ENCODE measurements at regions not wholly inside any gene's neighbourhood (a gene's known extent, or its start where the extent isn't known, plus 50 kb on each side); places are given as distances from the start of the nearest gene placed in this dataset.

DNA sequence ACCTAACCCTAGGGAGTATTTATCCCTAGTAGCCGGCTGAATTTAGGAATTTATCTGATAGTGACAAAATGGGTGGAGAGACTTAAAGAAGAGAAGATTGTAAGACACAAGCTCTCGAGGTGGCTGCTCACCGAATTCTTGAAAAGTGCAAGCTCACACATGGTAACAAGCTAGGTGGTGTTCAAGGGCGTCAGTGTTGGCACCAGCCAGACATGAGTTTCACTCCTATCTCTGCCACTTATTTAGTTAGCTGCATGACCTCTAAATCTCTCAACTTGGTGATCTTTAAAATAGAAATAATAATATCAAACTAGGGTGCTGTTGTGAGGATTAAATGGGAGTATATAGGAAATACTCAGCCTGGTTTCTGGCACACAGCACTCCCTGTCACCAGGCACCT is 102.6 kb upstream of the APCDD1 start:
- no peak overlapping the region for H3K4me2 ChIP-seq (ENCODE audit: low read length)
- TF ChIP-seq EZH2phosphoT487 (IDR thresholded peaks at IDR 0.05; ENCODE audit: borderline replicate concordance, low read length) = no peak
- TF ChIP-seq, protein P1, sequence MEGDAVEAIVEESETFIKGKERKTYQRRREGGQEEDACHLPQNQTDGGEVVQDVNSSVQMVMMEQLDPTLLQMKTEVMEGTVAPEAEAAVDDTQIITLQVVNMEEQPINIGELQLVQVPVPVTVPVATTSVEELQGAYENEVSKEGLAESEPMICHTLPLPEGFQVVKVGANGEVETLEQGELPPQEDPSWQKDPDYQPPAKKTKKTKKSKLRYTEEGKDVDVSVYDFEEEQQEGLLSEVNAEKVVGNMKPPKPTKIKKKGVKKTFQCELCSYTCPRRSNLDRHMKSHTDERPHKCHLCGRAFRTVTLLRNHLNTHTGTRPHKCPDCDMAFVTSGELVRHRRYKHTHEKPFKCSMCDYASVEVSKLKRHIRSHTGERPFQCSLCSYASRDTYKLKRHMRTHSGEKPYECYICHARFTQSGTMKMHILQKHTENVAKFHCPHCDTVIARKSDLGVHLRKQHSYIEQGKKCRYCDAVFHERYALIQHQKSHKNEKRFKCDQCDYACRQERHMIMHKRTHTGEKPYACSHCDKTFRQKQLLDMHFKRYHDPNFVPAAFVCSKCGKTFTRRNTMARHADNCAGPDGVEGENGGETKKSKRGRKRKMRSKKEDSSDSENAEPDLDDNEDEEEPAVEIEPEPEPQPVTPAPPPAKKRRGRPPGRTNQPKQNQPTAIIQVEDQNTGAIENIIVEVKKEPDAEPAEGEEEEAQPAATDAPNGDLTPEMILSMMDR (IDR thresholded peaks at IDR 0.05; ENCODE audit: low read depth, low read length, poor library complexity, severe bottlenecking) = no peak

DNA sequence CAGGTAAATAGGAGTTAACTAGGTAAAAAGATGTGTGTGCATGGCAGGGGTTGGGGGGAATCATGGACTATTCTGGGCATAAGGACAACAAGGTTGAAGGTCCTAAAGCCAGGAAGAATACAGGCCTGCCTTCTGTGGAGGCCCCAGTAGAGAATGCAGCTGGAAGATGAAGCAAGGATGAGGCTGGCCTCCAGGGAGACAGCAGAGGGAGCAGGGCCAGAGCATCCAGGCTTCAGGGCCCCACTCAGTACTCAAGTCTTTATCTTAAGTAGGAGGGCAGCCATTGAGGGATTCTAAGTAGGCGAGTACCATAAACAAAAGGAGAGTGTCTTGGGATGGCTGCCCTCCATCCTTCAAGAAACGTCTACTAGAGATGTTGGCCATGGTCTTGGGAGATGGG is 101.8 kb upstream of the APCDD1 start:
- H3K36me3 ChIP-seq (ENCODE audit: control insufficient read depth, low read length) = no peaks in the 10 kb centered on the region

More for the DNA sequence above, 102.6 kb upstream of the APCDD1 start:
- Histone ChIP-seq H3K4me3 (ENCODE audit: low read length) (no peak overlapping the region), H3K9me2 (replicated peaks; ENCODE audit: control insufficient read depth, low read length) (no peaks in the 10 kb centered on the region), H3K79me2 (ENCODE audit: control insufficient read depth, low read length) (no peaks in the 10 kb centered on the region), H3K36me3 (ENCODE audit: control insufficient read depth, low read length) (no peaks in the 10 kb centered on the region), H4K20me1 (ENCODE audit: control insufficient read depth, insufficient read depth, low read depth, low read length) (no peaks in the 10 kb centered on the region), H3K27me3 (ENCODE audit: control insufficient read depth, low read length) (no peaks in the 10 kb centered on the region), H3K9me3 (ENCODE audit: control insufficient read depth, insufficient read depth, low read length) (peaks cover 10% of the 10 kb centered on the region; the same call in 1 of the 2 replicates), H3K27ac (ENCODE audit: low read depth, low read length) (no peak overlapping the region), H3F3A (ENCODE audit: control insufficient read depth, insufficient read depth) (no peaks in the 10 kb centered on the region), H3K4me1 (ENCODE audit: control insufficient read depth, low read length) (no peaks in the 10 kb centered on the region)

DNA sequence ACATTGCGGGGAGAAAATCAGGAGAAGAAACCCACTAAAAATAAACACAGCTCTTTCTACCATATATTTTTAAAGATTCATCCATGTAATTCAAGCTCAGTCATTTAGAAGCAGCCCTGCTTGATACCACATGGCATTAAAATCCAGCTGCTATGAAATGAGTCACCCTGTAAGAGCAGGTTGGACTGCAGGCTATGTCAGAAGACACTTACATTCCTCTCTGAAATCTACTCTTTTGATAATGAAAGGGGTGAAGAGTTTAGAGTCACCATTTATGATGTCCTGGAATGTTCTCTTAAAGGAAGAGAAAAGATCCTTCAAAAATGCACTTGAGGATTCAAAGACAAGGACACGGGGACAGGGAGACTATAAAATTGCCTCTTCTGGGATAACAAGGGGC is 100.6 kb upstream of the APCDD1 start:
- Histone ChIP-seq H3K9me3 (ENCODE audit: control insufficient read depth, insufficient read depth, low read length) (peaks cover 15% of the 10 kb centered on the region; the same call in 1 of the 2 replicates), H3K4me1 (ENCODE audit: control insufficient read depth, low read length) (no peaks in the 10 kb centered on the region), H3K79me2 (ENCODE audit: control insufficient read depth, low read length) (no peaks in the 10 kb centered on the region), H3K4me2 (ENCODE audit: low read length) (no peak overlapping the region), H3K27ac (ENCODE audit: low read depth, low read length) (no peak overlapping the region), H3K27me3 (ENCODE audit: control insufficient read depth, low read length) (no peaks in the 10 kb centered on the region), H3K36me3 (ENCODE audit: control insufficient read depth, low read length) (no peaks in the 10 kb centered on the region), H4K20me1 (ENCODE audit: control insufficient read depth, insufficient read depth, low read depth, low read length) (no peaks in the 10 kb centered on the region), H3K9me2 (replicated peaks; ENCODE audit: control insufficient read depth, low read length) (no peaks in the 10 kb centered on the region), H3F3A (ENCODE audit: control insufficient read depth, insufficient read depth) (no peaks in the 10 kb centered on the region), H3K4me3 (ENCODE audit: low read length) (no peak overlapping the region)
- no peak for TF ChIP-seq EZH2phosphoT487 (IDR thresholded peaks at IDR 0.05; ENCODE audit: borderline replicate concordance, low read length)

More for the DNA sequence above, 101.8 kb upstream of the APCDD1 start:
- TF ChIP-seq, protein P1 (IDR thresholded peaks at IDR 0.05; ENCODE audit: low read depth, low read length, poor library complexity, severe bottlenecking) = no peak
- no peak for TF ChIP-seq EZH2phosphoT487 (IDR thresholded peaks at IDR 0.05; ENCODE audit: borderline replicate concordance, low read length)
- Histone ChIP-seq H3K27ac (ENCODE audit: low read depth, low read length) (no peak overlapping the region), H3K4me1 (ENCODE audit: control insufficient read depth, low read length) (no peaks in the 10 kb centered on the region), H3K27me3 (ENCODE audit: control insufficient read depth, low read length) (no peaks in the 10 kb centered on the region), H3K79me2 (ENCODE audit: control insufficient read depth, low read length) (no peaks in the 10 kb centered on the region), H3K4me2 (ENCODE audit: low read length) (no peak overlapping the region), H3F3A (ENCODE audit: control insufficient read depth, insufficient read depth) (no peaks in the 10 kb centered on the region), H3K9me2 (replicated peaks; ENCODE audit: control insufficient read depth, low read length) (no peaks in the 10 kb centered on the region), H3K9me3 (ENCODE audit: control insufficient read depth, insufficient read depth, low read length) (peaks cover 13% of the 10 kb centered on the region; the same call in 1 of the 2 replicates), H4K20me1 (ENCODE audit: control insufficient read depth, insufficient read depth, low read depth, low read length) (no peaks in the 10 kb centered on the region), H3K4me3 (ENCODE audit: low read length) (no peak overlapping the region)

DNA sequence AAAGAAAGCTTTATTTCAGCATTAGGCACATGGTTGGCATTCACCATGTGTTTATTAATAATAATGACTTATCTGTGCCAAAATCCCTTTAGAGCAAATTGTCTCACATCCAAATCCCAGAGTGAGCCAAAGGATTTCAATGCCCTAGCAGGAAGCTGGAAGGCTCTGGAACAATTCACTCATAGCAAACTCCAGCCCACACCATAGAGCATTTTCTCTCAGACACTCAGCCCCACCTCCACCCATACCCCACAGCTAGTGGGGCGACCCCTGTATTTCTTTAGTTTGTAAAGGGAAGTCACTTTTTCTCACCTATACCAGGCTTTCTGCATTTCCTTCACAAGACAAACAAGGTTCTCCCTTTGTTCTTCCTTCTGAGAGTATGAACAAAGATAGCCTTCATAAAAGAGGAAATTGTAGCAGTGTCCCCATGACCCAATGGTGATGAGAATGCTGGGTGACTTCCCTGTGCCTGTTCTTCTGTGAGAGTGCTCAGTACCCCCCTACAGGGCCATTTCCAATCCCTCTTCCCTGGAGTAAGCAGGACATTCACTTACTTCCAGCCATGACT is 100.1 kb upstream of the APCDD1 start:
- no peaks in the 10 kb centered on the region for H4K20me1 ChIP-seq (ENCODE audit: control insufficient read depth, insufficient read depth, low read depth, low read length)
- no peaks in the 10 kb centered on the region for H3K36me3 ChIP-seq (ENCODE audit: control insufficient read depth, low read length)
- H3K27ac ChIP-seq (ENCODE audit: low read depth, low read length) = no peak overlapping the region
- H3K27me3 ChIP-seq (ENCODE audit: control insufficient read depth, low read length) = no peaks in the 10 kb centered on the region
- no peaks in the 10 kb centered on the region for H3K79me2 ChIP-seq (ENCODE audit: control insufficient read depth, low read length)
- no peak overlapping the region for H3K4me2 ChIP-seq (ENCODE audit: low read length)
- no peak for TF ChIP-seq EZH2phosphoT487 (IDR thresholded peaks at IDR 0.05; ENCODE audit: borderline replicate concordance, low read length)
- TF ChIP-seq, protein P1 (IDR thresholded peaks at IDR 0.05; ENCODE audit: low read depth, low read length, poor library complexity, severe bottlenecking) = no peak
- no peaks in the 10 kb centered on the region for H3K4me1 ChIP-seq (ENCODE audit: control insufficient read depth, low read length)
- H3K9me3 ChIP-seq (ENCODE audit: control insufficient read depth, insufficient read depth, low read length) = peaks cover 15% of the 10 kb centered on the region; the same call in 1 of the 2 replicates
- H3K9me2 ChIP-seq (replicated peaks; ENCODE audit: control insufficient read depth, low read length) = no peaks in the 10 kb centered on the region
- H3F3A ChIP-seq (ENCODE audit: control insufficient read depth, insufficient read depth) = no peaks in the 10 kb centered on the region
- no peak overlapping the region for H3K4me3 ChIP-seq (ENCODE audit: low read length)
